Natural killer cell (primary cell): ENCODE measurements at regions not wholly inside any gene's neighbourhood (a gene's known extent, or its start where the extent isn't known, plus 50 kb on each side); places are given as distances from the start of the nearest gene placed in this dataset.

Experiments
- ATAC-seq, 3 donors: fragments of 150-1000 bp in 2 of 3; fragments of 200-7000 bp in 1 of 3; cut with Tn5 transposase; 1 replicate in 1 of 3; 2 replicates in 2 of 3; pipeline ENCODE4 v1.10.0; 2021; ENCODE audit warnings: mild to moderate bottlenecking in 2 of 3, moderate library complexity in 2 of 3
- DNase-seq, 2 donors: peaks; one replicate each; pipeline versions ENCODE4 v3.0.0 to v3.0.0-alpha.2; 2013 to 2021; ENCODE audit warnings: mixed read lengths in 1 of 2
- H3K27ac ChIP-seq: one replicate; pipeline ENCODE4 v1.5.1; 2013; ENCODE audit warnings: mild to moderate bottlenecking, low read length
- H3K27me3 ChIP-seq: one replicate; pipeline ENCODE4 v1.6.1; 2013; ENCODE audit warnings: low read length; ENCODE audit not compliant: control insufficient read depth, insufficient read depth
- H3K36me3 ChIP-seq: one replicate; pipeline ENCODE4 v1.6.1; 2013; ENCODE audit warnings: low read length; ENCODE audit not compliant: control insufficient read depth, insufficient read depth
- H3K4me1 ChIP-seq: one replicate; pipeline ENCODE4 v1.6.1; 2013; ENCODE audit warnings: low read length; ENCODE audit not compliant: control insufficient read depth, insufficient read depth
- H3K4me3 ChIP-seq: one replicate; pipeline ENCODE4 v1.5.1; 2013; ENCODE audit warnings: low read length
- H3K9me3 ChIP-seq: one replicate; pipeline ENCODE4 v1.6.1; 2013; ENCODE audit warnings: low read length; ENCODE audit not compliant: control insufficient read depth, insufficient read depth
- H3K27ac Mint-ChIP-seq, 2 donors: one replicate each; pipeline ENCODE4 v1.8.0; 2022; ENCODE audit warnings: mild to moderate bottlenecking in 2 of 2, mixed read lengths in 2 of 2, moderate library complexity in 1 of 2
- H3K27me3 Mint-ChIP-seq, 2 donors: one replicate each; pipeline ENCODE4 v1.8.0; 2022; ENCODE audit warnings: low read depth in 2 of 2, mixed read lengths in 2 of 2
- H3K36me3 Mint-ChIP-seq: one replicate; pipeline ENCODE4 v1.8.0; 2022; ENCODE audit warnings: mixed read lengths
- H3K4me1 Mint-ChIP-seq, 2 donors: one replicate each; pipeline ENCODE4 v1.8.0; 2022; ENCODE audit warnings: mixed read lengths in 2 of 2
- H3K4me3 Mint-ChIP-seq: one replicate; pipeline ENCODE4 v1.8.0; 2022; ENCODE audit warnings: mild to moderate bottlenecking, moderate library complexity, mixed read lengths
- H3K9me3 Mint-ChIP-seq, 2 donors: one replicate each; pipeline ENCODE4 v1.8.0; 2022; ENCODE audit warnings: mixed read lengths in 2 of 2
- WGBS: methylation state at CpG from one replicate; pipeline ENCODE4 v1.1.7; 2013; ENCODE audit warnings: missing lambda C conversion rate; ENCODE audit not compliant: insufficient coverage; 5-methylcytosine and 5-hydroxymethylcytosine counted together
- intact Hi-C: fragments of 100-400 bp; cut with micrococcal nuclease; formaldehyde crosslinking; loops from one replicate; pipeline ENCODE4 v1.14.2; 2022
- TF ChIP-seq, protein P1 (sequence below): fragments of 200-600 bp; IDR thresholded peaks from one replicate; pipeline ENCODE4 v1.8.0; 2022; ENCODE audit warnings: antibody characterized with exemption

DNA sequence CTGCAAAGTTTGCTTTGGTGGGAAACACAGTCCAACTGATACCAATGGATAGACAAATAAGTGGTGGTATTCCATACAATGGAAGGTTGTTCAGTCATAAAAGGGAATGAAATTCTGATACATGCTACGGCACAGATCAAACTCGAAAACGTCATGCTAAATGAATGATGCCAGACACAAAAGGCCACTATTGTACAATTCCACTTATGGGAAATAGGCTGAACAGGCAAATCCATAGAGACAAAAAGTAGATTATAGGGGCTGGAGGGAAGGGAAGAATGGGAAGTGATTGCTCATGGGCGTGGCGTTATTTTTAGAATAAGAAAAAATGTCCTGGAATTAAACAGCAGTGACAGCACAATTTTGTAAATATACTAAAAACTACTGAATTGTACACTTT is 66.0 kb upstream of the FOXK1 start:
- Mint-ChIP-seq H3K27me3 (no peaks in the 10 kb centered on the region), H3K4me3 (no peak overlapping the region), H3K36me3 (no peaks in the 10 kb centered on the region), H3K27ac (no peak overlapping the region), H3K4me1 (peaks cover 6 to 14% of the 10 kb centered on the region in 2 donors), H3K9me3 (no peaks in the 10 kb centered on the region)
- H3K27ac ChIP-seq, result no peak overlapping the region
- intact Hi-C loops, result no loop called here
- H3K9me3 ChIP-seq, result no peaks in the 10 kb centered on the region
- no peaks in the 10 kb centered on the region for H3K36me3 ChIP-seq
- DNase-seq, result no peak
- WGBS, result 95% methylated on average over 3 of the region's 5 CpGs
- no peak for ATAC-seq
- H3K27me3 ChIP-seq, result no peaks in the 10 kb centered on the region
- TF ChIP-seq, protein P1, sequence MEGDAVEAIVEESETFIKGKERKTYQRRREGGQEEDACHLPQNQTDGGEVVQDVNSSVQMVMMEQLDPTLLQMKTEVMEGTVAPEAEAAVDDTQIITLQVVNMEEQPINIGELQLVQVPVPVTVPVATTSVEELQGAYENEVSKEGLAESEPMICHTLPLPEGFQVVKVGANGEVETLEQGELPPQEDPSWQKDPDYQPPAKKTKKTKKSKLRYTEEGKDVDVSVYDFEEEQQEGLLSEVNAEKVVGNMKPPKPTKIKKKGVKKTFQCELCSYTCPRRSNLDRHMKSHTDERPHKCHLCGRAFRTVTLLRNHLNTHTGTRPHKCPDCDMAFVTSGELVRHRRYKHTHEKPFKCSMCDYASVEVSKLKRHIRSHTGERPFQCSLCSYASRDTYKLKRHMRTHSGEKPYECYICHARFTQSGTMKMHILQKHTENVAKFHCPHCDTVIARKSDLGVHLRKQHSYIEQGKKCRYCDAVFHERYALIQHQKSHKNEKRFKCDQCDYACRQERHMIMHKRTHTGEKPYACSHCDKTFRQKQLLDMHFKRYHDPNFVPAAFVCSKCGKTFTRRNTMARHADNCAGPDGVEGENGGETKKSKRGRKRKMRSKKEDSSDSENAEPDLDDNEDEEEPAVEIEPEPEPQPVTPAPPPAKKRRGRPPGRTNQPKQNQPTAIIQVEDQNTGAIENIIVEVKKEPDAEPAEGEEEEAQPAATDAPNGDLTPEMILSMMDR, result no peak
- no peak overlapping the region for H3K4me3 ChIP-seq
- H3K4me1 ChIP-seq, result peaks cover 16% of the 10 kb centered on the region

DNA sequence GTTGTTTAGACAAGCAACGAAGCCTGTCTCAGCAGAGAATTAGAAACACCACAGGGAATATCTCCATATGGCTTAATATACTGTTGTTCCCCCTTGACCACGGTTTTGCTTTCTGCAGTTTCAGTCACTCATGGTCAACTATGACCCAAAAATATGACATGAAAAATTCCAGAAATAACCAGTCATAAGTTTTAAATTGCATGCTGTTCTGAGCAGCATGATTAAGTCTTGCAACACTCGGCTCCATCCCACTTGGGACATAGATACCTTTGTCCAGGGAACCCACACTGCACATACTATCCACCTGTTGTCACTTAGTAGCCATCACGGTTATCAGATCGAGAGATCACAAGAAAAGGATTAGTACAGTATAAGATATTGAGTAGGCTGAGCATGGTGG is 60.7 kb upstream of the FOXK1 start:
- no peak for ATAC-seq
- 88% methylated on average over 5 of the region's 5 CpGs for WGBS

DNA sequence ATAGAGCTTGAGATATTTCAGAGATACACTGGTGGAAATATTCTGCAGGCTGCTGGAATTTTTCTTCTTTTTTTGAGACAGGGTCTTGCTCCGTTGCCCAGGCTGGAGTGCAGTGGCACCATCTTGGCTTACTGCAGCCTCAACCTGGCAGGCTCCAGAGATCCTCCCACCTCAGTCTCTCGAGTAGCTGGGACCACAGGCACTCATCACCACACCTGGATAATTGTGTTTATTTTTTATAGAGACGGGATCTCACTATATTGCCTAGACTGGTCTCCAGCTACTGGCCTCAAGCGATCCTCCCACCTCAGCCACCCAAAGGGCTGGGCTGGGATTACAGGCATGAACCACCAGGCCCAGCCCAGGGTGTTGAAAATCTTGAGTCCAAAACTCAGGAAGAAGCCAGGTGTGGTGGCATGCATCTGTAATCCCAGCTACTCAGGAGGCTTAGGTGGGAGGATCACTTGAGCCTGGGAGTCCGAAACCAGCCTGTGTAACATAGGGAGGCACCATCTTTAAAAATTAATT is 55.7 kb upstream of the FOXK1 start:
- no peaks in the 10 kb centered on the region for H3K9me3 ChIP-seq
- H3K27ac Mint-ChIP-seq, result no peak overlapping the region
- H3K27me3 ChIP-seq, result no peaks in the 10 kb centered on the region
- H3K4me3 Mint-ChIP-seq, result no peak overlapping the region
- no peak overlapping the region for H3K27ac ChIP-seq
- H3K4me1 Mint-ChIP-seq, result no peaks in the 10 kb centered on the region
- H3K4me3 ChIP-seq, result no peak overlapping the region
- no peaks in the 10 kb centered on the region for H3K36me3 ChIP-seq
- peaks cover 0 to 17% of the 10 kb centered on the region in 2 donors for H3K27me3 Mint-ChIP-seq
- no peaks in the 10 kb centered on the region for H3K36me3 Mint-ChIP-seq
- WGBS, result 90% methylated on average over 4 of the region's 5 CpGs
- H3K9me3 Mint-ChIP-seq, result peaks cover 0 to 2% of the 10 kb centered on the region in 2 donors
- DNase-seq, result no peak
- no peak for ATAC-seq
- H3K4me1 ChIP-seq, result no peaks in the 10 kb centered on the region
- TF ChIP-seq, protein P1, result no peak
- intact Hi-C loops, result no loop called here

More for the DNA sequence above, 60.7 kb upstream of the FOXK1 start:
- Mint-ChIP-seq H3K27me3 (peaks cover 0 to 7% of the 10 kb centered on the region in 2 donors), H3K27ac (no peak overlapping the region), H3K9me3 (peaks cover 0 to 2% of the 10 kb centered on the region in 2 donors), H3K4me3 (no peak overlapping the region), H3K36me3 (no peaks in the 10 kb centered on the region), H3K4me1 (no peaks in the 10 kb centered on the region)
- no peak overlapping the region for H3K27ac ChIP-seq
- H3K36me3 ChIP-seq, result no peaks in the 10 kb centered on the region
- H3K4me3 ChIP-seq, result no peak overlapping the region
- H3K27me3 ChIP-seq, result no peaks in the 10 kb centered on the region
- TF ChIP-seq, protein P1, result no peak
- intact Hi-C loops, result no loop called here
- H3K9me3 ChIP-seq, result no peaks in the 10 kb centered on the region
- peaks cover 3% of the 10 kb centered on the region for H3K4me1 ChIP-seq
- DNase-seq, result no peak

DNA sequence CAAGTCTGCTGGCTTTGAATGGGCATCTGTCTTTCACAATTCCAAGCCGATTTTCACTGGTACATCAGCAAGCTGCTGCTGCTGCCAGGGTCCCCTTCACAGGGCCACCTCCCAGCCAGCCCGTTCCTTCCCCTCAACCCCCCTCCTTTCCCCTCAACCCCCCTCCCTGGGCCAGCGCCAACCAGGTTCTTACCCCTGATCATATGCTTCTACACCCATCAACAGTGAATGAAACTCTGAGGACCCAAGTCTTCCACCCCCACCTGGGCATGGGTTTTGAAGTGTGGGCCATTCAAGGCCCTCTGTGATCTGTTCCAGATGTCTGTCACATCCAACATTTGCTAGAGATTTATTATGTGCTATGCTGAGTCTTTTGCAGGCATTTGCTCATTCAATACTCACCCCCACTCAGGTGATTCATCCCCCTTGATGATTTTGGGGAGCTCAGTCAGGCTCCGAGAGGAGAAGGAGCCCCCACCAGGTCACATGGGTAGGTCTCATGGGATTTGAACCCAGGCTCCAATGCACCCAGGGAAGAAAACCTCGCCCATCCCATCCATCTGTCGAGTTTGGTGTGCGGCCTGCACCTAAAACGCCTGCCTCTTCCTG is 52.7 kb upstream of the FOXK1 start:
- H3K27me3 Mint-ChIP-seq, result peaks cover 0 to 17% of the 10 kb centered on the region in 2 donors
- no peaks in the 10 kb centered on the region for H3K27me3 ChIP-seq
- no peak for ATAC-seq
- no peak overlapping the region for H3K27ac ChIP-seq
- no peaks in the 10 kb centered on the region for H3K36me3 ChIP-seq
- TF ChIP-seq, protein P1, result no peak
- no peak overlapping the region for H3K4me3 Mint-ChIP-seq
- H3K4me1 Mint-ChIP-seq, result no peaks in the 10 kb centered on the region
- H3K4me1 ChIP-seq, result no peaks in the 10 kb centered on the region
- intact Hi-C loops, result no loop called here
- H3K9me3 Mint-ChIP-seq, result no peaks in the 10 kb centered on the region
- no peaks in the 10 kb centered on the region for H3K36me3 Mint-ChIP-seq
- 73% methylated on average over 7 of the region's 8 CpGs for WGBS
- H3K27ac Mint-ChIP-seq, result no peak overlapping the region
- H3K4me3 ChIP-seq, result no peak overlapping the region
- no peak for DNase-seq
- no peaks in the 10 kb centered on the region for H3K9me3 ChIP-seq
